OCI-LY3 (cell line): ENCODE measurements at regions not wholly inside any gene's neighbourhood (a gene's known extent, or its start where the extent isn't known, plus 50 kb on each side); places are given as distances from the start of the nearest gene placed in this dataset.

ENCODE experiments used
- H2AFZ ChIP-seq: fragments of 200-600, 300-600 bp; shearing (Covaris generic); 2 replicates; pipeline ENCODE4 v1.6.0; 2014; ENCODE audit warnings: antibody characterized with exemption, low read depth, low read length
- H3K27ac ChIP-seq: fragments of 200-600, 300-600 bp; sonication (generic); 2 replicates; pipeline ENCODE4 v1.5.1; 2014; ENCODE audit warnings: mild to moderate bottlenecking, low read length, moderate library complexity, mixed read lengths
- H3K27me3 ChIP-seq: fragments of 200-600, 300-600 bp; sonication (generic); 2 replicates; pipeline ENCODE4 v1.6.1; 2014; ENCODE audit warnings: low read depth, low read length, mixed read lengths
- H3K36me3 ChIP-seq: fragments of 200-600, 300-600 bp; sonication (generic); replicated peaks from 2 replicates; pipeline ENCODE3; 2014; ENCODE audit warnings: low read depth, low read length, mixed read lengths
- H3K4me1 ChIP-seq: fragments of 300-600, 200-600 bp; sonication (generic); 2 replicates; pipeline ENCODE4 v1.6.1; 2014; ENCODE audit warnings: low read length, mixed read lengths
- H3K4me2 ChIP-seq: fragments of 200-600, 300-600 bp; sonication (generic); 2 replicates; pipeline ENCODE4 v1.6.1; 2014; ENCODE audit warnings: low read length, mixed read lengths
- H3K4me3 ChIP-seq: fragments of 300-600, 200-600 bp; sonication (generic); 2 replicates; pipeline ENCODE4 v1.5.1; 2014; ENCODE audit warnings: antibody characterized with exemption, mild to moderate bottlenecking, low read length, moderate library complexity
- H3K79me2 ChIP-seq: fragments of 300-600, 200-600 bp; shearing (Covaris generic); 2 replicates; pipeline ENCODE4 v1.6.1; 2014; ENCODE audit warnings: mild to moderate bottlenecking, low read length, mixed read lengths
- H3K9ac ChIP-seq: fragments of 300-600, 200-600 bp; shearing (Covaris generic); 2 replicates; pipeline ENCODE4 v1.6.0; 2014; ENCODE audit warnings: mild to moderate bottlenecking, low read length, moderate library complexity
- H3K9me3 ChIP-seq: fragments of 200-600, 300-600 bp; shearing (Covaris generic); 2 replicates; pipeline ENCODE4 v1.6.1; 2014; ENCODE audit warnings: low read length, mixed read lengths; ENCODE audit not compliant: insufficient read depth
- H4K20me1 ChIP-seq: fragments of 200-600, 300-600 bp; sonication (generic); 2 replicates; pipeline ENCODE4 v1.6.1; 2016; ENCODE audit warnings: low read length, mixed read lengths; ENCODE audit not compliant: insufficient read depth
- CTCF ChIP-seq: fragments of 200-600, 300-600 bp; sonication (generic); IDR thresholded peaks from 2 replicates; pipeline ENCODE4 v1.5.1; 2014; ENCODE audit warnings: antibody characterized with exemption, low read length, low read depth
- EZH2phosphoT487 ChIP-seq: fragments of 200-600 bp; shearing (Covaris generic); IDR thresholded peaks from 2 replicates; pipeline ENCODE4 v1.6.1; 2018; ENCODE audit warnings: antibody characterized with exemption, mixed run types, low read depth

GRCh38 chr21:15515908-15516307 is 213.9 kb upstream of the USP25 start:
- Histone ChIP-seq H3K27ac (no peak overlapping the region), H3K27me3 (no peaks in the 10 kb centered on the region), H3K4me3 (no peak overlapping the region), H3K9me3 (no peaks in the 10 kb centered on the region), H3K79me2 (no peaks in the 10 kb centered on the region), H3K4me1 (peaks cover 19% of the 10 kb centered on the region), H3K36me3 (no peaks in the 10 kb centered on the region), H2AFZ (no peak overlapping the region), H3K4me2 (no peak overlapping the region), H3K9ac (no peak overlapping the region), H4K20me1 (no peaks in the 10 kb centered on the region)
- TF ChIP-seq EZH2phosphoT487 (no peak), CTCF (no peak)

- Histone ChIP-seq H3K4me1 (peaks cover 19% of the 10 kb centered on the region), H4K20me1 (no peaks in the 10 kb centered on the region), H3K27ac (no peak overlapping the region), H2AFZ (no peak overlapping the region), H3K4me2 (no peak overlapping the region), H3K9me3 (no peaks in the 10 kb centered on the region), H3K79me2 (no peaks in the 10 kb centered on the region), H3K27me3 (no peaks in the 10 kb centered on the region), H3K36me3 (no peaks in the 10 kb centered on the region), H3K9ac (no peak overlapping the region), H3K4me3 (no peak overlapping the region)
- TF ChIP-seq EZH2phosphoT487 (no peak), CTCF (no peak)
Observed at GRCh38 chr21:15517394-15517793, 212.4 kb upstream of the USP25 start.

GRCh38 chr21:15520811-15521643 is 208.8 kb upstream of the USP25 start:
- H3K4me2 ChIP-seq, result no peak overlapping the region
- H3K36me3 ChIP-seq, result no peaks in the 10 kb centered on the region
- H3K27me3 ChIP-seq, result no peaks in the 10 kb centered on the region
- H3K9ac ChIP-seq, result no peak overlapping the region
- H3K4me1 ChIP-seq, result no peaks in the 10 kb centered on the region
- no peak overlapping the region for H3K4me3 ChIP-seq
- no peak overlapping the region for H3K27ac ChIP-seq
- TF ChIP-seq EZH2phosphoT487, result no peak
- TF ChIP-seq CTCF, result 0 out of 2 replicates have a peak, but pooled peaks have one; percentile 8
- H4K20me1 ChIP-seq, result no peaks in the 10 kb centered on the region
- no peaks in the 10 kb centered on the region for H3K79me2 ChIP-seq
- no peak overlapping the region for H2AFZ ChIP-seq
- H3K9me3 ChIP-seq, result no peaks in the 10 kb centered on the region

GRCh38 chr21:15521644-15522001 is 208.2 kb upstream of the USP25 start:
- Histone ChIP-seq H3K9ac (no peak overlapping the region), H3K9me3 (no peaks in the 10 kb centered on the region), H2AFZ (no peak overlapping the region), H3K4me3 (no peak overlapping the region), H3K79me2 (no peaks in the 10 kb centered on the region), H3K36me3 (no peaks in the 10 kb centered on the region), H3K4me2 (no peak overlapping the region), H3K27ac (no peak overlapping the region), H3K4me1 (no peaks in the 10 kb centered on the region), H3K27me3 (no peaks in the 10 kb centered on the region), H4K20me1 (no peaks in the 10 kb centered on the region)
- TF ChIP-seq EZH2phosphoT487 (no peak), CTCF (no peak)
